ENCODE measurements at regions not wholly inside any gene's neighbourhood (a gene's known extent, or its start where the extent isn't known, plus 50 kb on each side); places are given as distances from the start of the nearest gene placed in this dataset.

GRCh38 chr4:62450740-62451139 is 1250.6 kb downstream of the ADGRL3 start:
- no peaks in the 10 kb centered on the region for H3K36me3 ChIP-seq (ENCODE audit: control insufficient read depth in 2 of 2, extremely low read depth in 1 of 2, insufficient read depth in 2 of 2, low read length in 2 of 2)
- dilution Hi-C loops (cut with MboI; ENCODE audit: extremely low pct_ligation_motif_present, low sequenced_read_pairs): no loop called here
- no peaks in the 10 kb centered on the region for H3K9me1 ChIP-seq (ENCODE audit: control insufficient read depth, extremely low read depth, insufficient read depth, low read length)
- no peaks in the 10 kb centered on the region for H4K20me1 ChIP-seq (ENCODE audit: control insufficient read depth, extremely low read depth, insufficient read depth, low read length)
- H3K79me2 ChIP-seq (ENCODE audit: control insufficient read depth, insufficient read depth, low read length): no peaks in the 10 kb centered on the region
- FAIRE-seq (no peak), DNase-seq (ENCODE audit: low read depth, low spot score) (no peak)
- no peak overlapping the region for H3K27ac ChIP-seq (ENCODE audit: control insufficient read depth, insufficient read depth, low read length)
- H3K4me2 ChIP-seq (ENCODE audit: control insufficient read depth, extremely low read depth, insufficient read depth, low read depth, low read length): no peak overlapping the region
- H3K4me1 ChIP-seq (ENCODE audit: control insufficient read depth, extremely low read depth, insufficient read depth, low read length): no peaks in the 10 kb centered on the region
- no peaks in the 10 kb centered on the region for H3K27me3 ChIP-seq (ENCODE audit: control insufficient read depth, extremely low read depth, insufficient read depth, low read length)
- no peak overlapping the region for H3K9ac ChIP-seq (ENCODE audit: control insufficient read depth, extremely low read depth, insufficient read depth, low read length)
- H3K4me3 ChIP-seq (ENCODE audit: control insufficient read depth in 2 of 3, extremely low read depth in 1 of 3, insufficient read depth in 2 of 3, low read depth in 1 of 3, low read length in 3 of 3): no peak overlapping the region
- TF ChIP-seq, protein P1, sequence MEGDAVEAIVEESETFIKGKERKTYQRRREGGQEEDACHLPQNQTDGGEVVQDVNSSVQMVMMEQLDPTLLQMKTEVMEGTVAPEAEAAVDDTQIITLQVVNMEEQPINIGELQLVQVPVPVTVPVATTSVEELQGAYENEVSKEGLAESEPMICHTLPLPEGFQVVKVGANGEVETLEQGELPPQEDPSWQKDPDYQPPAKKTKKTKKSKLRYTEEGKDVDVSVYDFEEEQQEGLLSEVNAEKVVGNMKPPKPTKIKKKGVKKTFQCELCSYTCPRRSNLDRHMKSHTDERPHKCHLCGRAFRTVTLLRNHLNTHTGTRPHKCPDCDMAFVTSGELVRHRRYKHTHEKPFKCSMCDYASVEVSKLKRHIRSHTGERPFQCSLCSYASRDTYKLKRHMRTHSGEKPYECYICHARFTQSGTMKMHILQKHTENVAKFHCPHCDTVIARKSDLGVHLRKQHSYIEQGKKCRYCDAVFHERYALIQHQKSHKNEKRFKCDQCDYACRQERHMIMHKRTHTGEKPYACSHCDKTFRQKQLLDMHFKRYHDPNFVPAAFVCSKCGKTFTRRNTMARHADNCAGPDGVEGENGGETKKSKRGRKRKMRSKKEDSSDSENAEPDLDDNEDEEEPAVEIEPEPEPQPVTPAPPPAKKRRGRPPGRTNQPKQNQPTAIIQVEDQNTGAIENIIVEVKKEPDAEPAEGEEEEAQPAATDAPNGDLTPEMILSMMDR (optimal IDR thresholded peaks at IDR 0.05 in 1 of 3, IDR thresholded peaks at IDR 0.05 in 1 of 3, conservative IDR thresholded peaks at IDR 0.05 in 1 of 3; ENCODE audit: extremely low read depth in 1 of 3, insufficient read depth in 2 of 3, low read length in 3 of 3): no peak
- TF ChIP-seq EZH2 (IDR thresholded peaks at IDR 0.05; ENCODE audit: low read length): no peak
- no peaks in the 10 kb centered on the region for H3K9me3 ChIP-seq (ENCODE audit: control insufficient read depth, low read depth, low read length)
- no peak overlapping the region for H2AFZ ChIP-seq (ENCODE audit: control insufficient read depth, low read length)

DNA sequence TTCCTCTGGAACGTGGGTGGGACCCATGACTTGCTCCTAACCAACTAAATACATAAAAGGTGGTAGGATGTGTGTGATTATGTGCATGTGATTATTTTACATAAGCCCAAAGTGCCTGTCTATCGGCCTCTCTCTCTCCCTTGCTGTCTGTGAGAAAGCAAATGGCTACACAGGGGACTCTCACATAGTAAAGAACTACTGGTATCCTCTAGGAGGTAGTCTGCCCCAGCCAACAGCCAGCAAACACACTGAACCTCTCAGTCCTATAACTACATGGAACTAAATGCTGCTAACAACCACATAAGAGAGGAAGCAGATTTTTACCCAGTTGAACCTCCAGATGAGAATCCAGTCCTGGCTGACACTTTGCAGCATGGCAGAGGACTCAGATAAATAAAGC is 1249.4 kb downstream of the ADGRL3 start:
- Histone ChIP-seq H3K36me3 (ENCODE audit: control insufficient read depth in 2 of 2, extremely low read depth in 1 of 2, insufficient read depth in 2 of 2, low read length in 2 of 2) (no peaks in the 10 kb centered on the region), H3K27ac (ENCODE audit: control insufficient read depth, insufficient read depth, low read length) (no peak overlapping the region), H3K4me1 (ENCODE audit: control insufficient read depth, extremely low read depth, insufficient read depth, low read length) (no peaks in the 10 kb centered on the region), H3K9me3 (ENCODE audit: control insufficient read depth, low read depth, low read length) (no peaks in the 10 kb centered on the region), H3K79me2 (ENCODE audit: control insufficient read depth, insufficient read depth, low read length) (no peaks in the 10 kb centered on the region), H2AFZ (ENCODE audit: control insufficient read depth, low read length) (no peak overlapping the region), H3K4me3 (ENCODE audit: control insufficient read depth in 2 of 3, extremely low read depth in 1 of 3, insufficient read depth in 2 of 3, low read depth in 1 of 3, low read length in 3 of 3) (no peak overlapping the region), H4K20me1 (ENCODE audit: control insufficient read depth, extremely low read depth, insufficient read depth, low read length) (no peaks in the 10 kb centered on the region), H3K27me3 (ENCODE audit: control insufficient read depth, extremely low read depth, insufficient read depth, low read length) (no peaks in the 10 kb centered on the region), H3K9ac (ENCODE audit: control insufficient read depth, extremely low read depth, insufficient read depth, low read length) (no peak overlapping the region), H3K9me1 (ENCODE audit: control insufficient read depth, extremely low read depth, insufficient read depth, low read length) (no peaks in the 10 kb centered on the region), H3K4me2 (ENCODE audit: control insufficient read depth, extremely low read depth, insufficient read depth, low read depth, low read length) (no peak overlapping the region)
- FAIRE-seq (no peak), DNase-seq (ENCODE audit: low read depth, low spot score) (no peak)
- TF ChIP-seq EZH2 (IDR thresholded peaks at IDR 0.05; ENCODE audit: low read length): no peak
- TF ChIP-seq, protein P1 (optimal IDR thresholded peaks at IDR 0.05 in 1 of 3, IDR thresholded peaks at IDR 0.05 in 1 of 3, conservative IDR thresholded peaks at IDR 0.05 in 1 of 3; ENCODE audit: extremely low read depth in 1 of 3, insufficient read depth in 2 of 3, low read length in 3 of 3): no peak
- dilution Hi-C loops (cut with MboI; ENCODE audit: extremely low pct_ligation_motif_present, low sequenced_read_pairs): no loop called here

All from keratinocyte (primary cell).